Upper lobe of left lung (tissue), 4 donors: ENCODE measurements at regions not wholly inside any gene's neighbourhood (a gene's known extent, or its start where the extent isn't known, plus 50 kb on each side); places are given as distances from the start of the nearest gene placed in this dataset.

Source experiments
- EP300 ChIP-seq, 4 donors: sonication (generic); formaldehyde crosslinking; IDR thresholded peaks; one replicate each; pipeline ENCODE4 v1.5.1; 2017; ENCODE audit warnings: antibody characterized with exemption in 4 of 4, control low read depth in 2 of 4
- POLR2AphosphoS5 ChIP-seq, 2 donors: sonication (generic); formaldehyde crosslinking; IDR thresholded peaks; one replicate each; pipeline ENCODE4 v1.5.1; 2017; ENCODE audit warnings: antibody characterized with exemption in 2 of 2

DNA sequence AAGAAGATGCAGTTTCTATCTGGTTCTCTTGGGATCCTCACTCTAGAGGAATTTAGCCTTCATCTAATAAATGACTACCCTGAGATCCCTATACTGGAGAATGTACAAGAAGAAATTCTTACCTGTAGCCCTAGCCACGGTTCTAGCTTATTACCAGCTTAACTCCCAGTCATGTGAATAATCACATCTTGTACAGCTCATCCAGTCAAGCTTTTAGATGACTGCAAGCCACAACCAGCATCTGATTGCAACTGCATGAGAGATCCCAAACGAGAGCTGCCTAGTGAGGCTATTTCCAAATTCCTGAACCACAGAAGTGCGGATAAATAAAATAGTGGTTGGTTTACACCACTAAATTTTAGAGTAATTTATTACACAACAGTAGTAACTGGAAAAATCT lies 196.0 kb upstream of the CPHXL start:
- TF ChIP-seq POLR2AphosphoS5 (IDR thresholded peaks at IDR 0.05) (no peak), EP300 (IDR thresholded peaks at IDR 0.05) (no peak)
